ENCODE measurements at regions not wholly inside any gene's neighbourhood (a gene's known extent, or its start where the extent isn't known, plus 50 kb on each side); places are given as distances from the start of the nearest gene placed in this dataset.

GRCh38 chr21:27126140-27126539, 159.3 kb upstream of the ADAMTS5 start:
- Histone ChIP-seq H3K9ac (replicated peaks; ENCODE audit: extremely low read depth, insufficient read depth, low read length) (no peak overlapping the region), H3K4me3 (replicated peaks in 1 of 3; ENCODE audit: insufficient read depth in 1 of 3, low read depth in 1 of 3, low read length in 3 of 3) (no peak overlapping the region), H3K36me3 (ENCODE audit: control insufficient read depth in 2 of 2, extremely low read depth in 1 of 2, insufficient read depth in 2 of 2, low read length in 2 of 2) (no peaks in the 10 kb centered on the region), H2AFZ (ENCODE audit: low read depth, low read length) (no peak overlapping the region), H3K9me1 (replicated peaks; ENCODE audit: control insufficient read depth, extremely low read depth, insufficient read depth, low read length) (no peaks in the 10 kb centered on the region), H4K20me1 (replicated peaks; ENCODE audit: control insufficient read depth, extremely low read depth, insufficient read depth, low read length) (no peaks in the 10 kb centered on the region), H3K79me2 (ENCODE audit: control insufficient read depth, insufficient read depth, low read length) (no peaks in the 10 kb centered on the region), H3K4me2 (ENCODE audit: insufficient read depth, low read length) (no peak overlapping the region), H3K27ac (ENCODE audit: insufficient read depth, low read depth, low read length) (no peak overlapping the region), H3K4me1 (ENCODE audit: control insufficient read depth, extremely low read depth, insufficient read depth, low read length) (no peaks in the 10 kb centered on the region), H3K27me3 (ENCODE audit: control insufficient read depth in 2 of 2, insufficient read depth in 2 of 2, low read length in 2 of 2) (no peaks in the 10 kb centered on the region), H3K9me3 (replicated peaks; ENCODE audit: control insufficient read depth, insufficient read depth, low read length) (no peaks in the 10 kb centered on the region)
- TF ChIP-seq JUN (IDR thresholded peaks at IDR 0.05; ENCODE audit: borderline replicate concordance, insufficient read depth, insufficient read length, low read depth) (no peak), GATA2 (IDR thresholded peaks at IDR 0.05; ENCODE audit: insufficient read depth, insufficient read length, low read depth, low read length) (no peak), FOS (IDR thresholded peaks at IDR 0.05; ENCODE audit: borderline replicate concordance, insufficient read depth, low read length) (no peak), POLR2AphosphoS5 (IDR thresholded peaks at IDR 0.05; ENCODE audit: insufficient read depth, low read depth, low read length) (no peak), POLR2A (IDR thresholded peaks at IDR 0.05; ENCODE audit: low read depth, low read length) (no peak), EZH2 (IDR thresholded peaks at IDR 0.05; ENCODE audit: borderline replicate concordance, low read depth, low read length, severe bottlenecking) (no peak), MYC (IDR thresholded peaks at IDR 0.05; ENCODE audit: low read depth, low read length) (no peak)
- TF ChIP-seq, protein P1, sequence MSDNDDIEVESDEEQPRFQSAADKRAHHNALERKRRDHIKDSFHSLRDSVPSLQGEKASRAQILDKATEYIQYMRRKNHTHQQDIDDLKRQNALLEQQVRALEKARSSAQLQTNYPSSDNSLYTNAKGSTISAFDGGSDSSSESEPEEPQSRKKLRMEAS (IDR thresholded peaks at IDR 0.05; ENCODE audit: insufficient read depth, insufficient read length), result no peak
- TF ChIP-seq, protein P2, sequence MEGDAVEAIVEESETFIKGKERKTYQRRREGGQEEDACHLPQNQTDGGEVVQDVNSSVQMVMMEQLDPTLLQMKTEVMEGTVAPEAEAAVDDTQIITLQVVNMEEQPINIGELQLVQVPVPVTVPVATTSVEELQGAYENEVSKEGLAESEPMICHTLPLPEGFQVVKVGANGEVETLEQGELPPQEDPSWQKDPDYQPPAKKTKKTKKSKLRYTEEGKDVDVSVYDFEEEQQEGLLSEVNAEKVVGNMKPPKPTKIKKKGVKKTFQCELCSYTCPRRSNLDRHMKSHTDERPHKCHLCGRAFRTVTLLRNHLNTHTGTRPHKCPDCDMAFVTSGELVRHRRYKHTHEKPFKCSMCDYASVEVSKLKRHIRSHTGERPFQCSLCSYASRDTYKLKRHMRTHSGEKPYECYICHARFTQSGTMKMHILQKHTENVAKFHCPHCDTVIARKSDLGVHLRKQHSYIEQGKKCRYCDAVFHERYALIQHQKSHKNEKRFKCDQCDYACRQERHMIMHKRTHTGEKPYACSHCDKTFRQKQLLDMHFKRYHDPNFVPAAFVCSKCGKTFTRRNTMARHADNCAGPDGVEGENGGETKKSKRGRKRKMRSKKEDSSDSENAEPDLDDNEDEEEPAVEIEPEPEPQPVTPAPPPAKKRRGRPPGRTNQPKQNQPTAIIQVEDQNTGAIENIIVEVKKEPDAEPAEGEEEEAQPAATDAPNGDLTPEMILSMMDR (IDR thresholded peaks at IDR 0.05; ENCODE audit: extremely low read depth in 1 of 2, insufficient read depth in 1 of 2, low read depth in 1 of 2, low read length in 2 of 2), result no peak
- ChIA-PET POLR2A (no interaction called here), CTCF (no interaction called here)
- FAIRE-seq (no peak), DNase-seq (ENCODE audit: low read depth, low spot score) (no peak)
- no TSS peak for BruUV-seq (replicated peaks)
- intact Hi-C loops (cut with micrococcal nuclease) (no loop called here), dilution Hi-C loops (cut with MboI; ENCODE audit: extremely low pct_ligation_motif_present, low sequenced_read_pairs) (no loop called here)
